NCI-H524 (cell line): ENCODE measurements at regions not wholly inside any gene's neighbourhood (a gene's known extent, or its start where the extent isn't known, plus 50 kb on each side); places are given as distances from the start of the nearest gene placed in this dataset.

Experiments
- DNase-seq, 2 experiments: peaks; one replicate each; lab custom pipeline; 2025; lab: John Stamatoyannopoulos, UW

DNA sequence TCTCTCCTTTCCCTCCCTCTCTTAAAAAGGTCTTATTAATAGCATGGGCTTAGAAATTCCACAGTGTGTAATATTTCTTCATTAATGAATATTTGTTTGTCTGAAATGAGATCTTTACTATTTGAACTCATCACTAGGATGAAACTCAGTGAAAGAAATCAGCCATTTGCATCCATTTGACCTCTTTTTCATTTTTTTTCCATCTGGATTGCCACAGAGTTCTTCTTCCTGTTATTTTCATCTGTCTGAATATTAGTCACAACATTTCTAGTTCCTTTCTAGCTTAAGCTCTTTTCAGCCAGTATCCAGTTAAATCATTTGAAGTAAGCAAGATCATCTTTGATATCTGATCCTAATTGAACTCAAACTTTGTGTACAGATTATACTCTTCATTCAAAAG lies 69.2 kb upstream of the PLS3 start:
- no peak for DNase-seq

GRCh38 chrX:115493015-115493414 lies 68.0 kb upstream of the PLS3 start:
- no peak for DNase-seq

GRCh38 chrX:115494161-115494560 lies 66.8 kb upstream of the PLS3 start:
- peak; percentile 48 to 93 for DNase-seq

DNA sequence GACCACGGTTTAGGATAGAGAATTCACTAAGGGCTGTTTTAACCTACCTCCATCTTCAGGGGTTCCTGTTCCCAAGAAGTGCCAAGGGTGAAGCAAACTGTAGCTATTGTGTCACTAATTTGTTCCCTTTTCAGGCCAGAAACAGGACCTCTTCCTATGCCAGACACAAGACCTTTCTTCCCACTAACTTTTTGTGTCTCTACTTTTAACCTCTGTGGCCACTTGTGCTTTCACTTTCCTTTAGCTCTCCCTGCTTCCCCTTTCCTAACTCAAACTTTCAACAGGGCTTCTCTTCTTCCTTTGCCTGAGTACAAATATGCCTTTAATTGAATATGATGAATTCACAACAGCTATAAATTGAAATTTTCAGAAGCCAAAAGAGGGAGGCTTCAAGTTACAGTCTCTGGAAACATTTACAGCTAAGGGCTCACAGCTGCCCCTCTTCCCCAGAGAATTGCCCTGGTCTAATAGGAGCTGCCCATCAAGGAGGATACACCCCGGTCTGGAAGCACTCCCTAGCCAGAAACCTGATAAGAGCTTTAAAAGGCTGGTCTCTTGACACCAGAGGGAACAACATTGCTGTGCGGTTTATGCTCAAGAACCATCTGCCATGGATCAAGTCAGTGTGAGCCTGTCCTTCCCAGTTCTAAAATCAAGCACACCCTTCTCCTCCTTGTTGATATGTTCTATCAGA lies 61.7 kb upstream of the PLS3 start:
- peak; percentile 61 to 90 for DNase-seq

- no peak for DNase-seq
Measured at GRCh38 chrX:115503099-115503498, 57.9 kb upstream of the PLS3 start.

- no peak for DNase-seq
Measured at GRCh38 chrX:115504167-115504566, 56.8 kb upstream of the PLS3 start.
